HepG2 (cell line): ENCODE measurements at regions not wholly inside any gene's neighbourhood (a gene's known extent, or its start where the extent isn't known, plus 50 kb on each side); places are given as distances from the start of the nearest gene placed in this dataset.
A peak's percentile ranks its signal among the peaks of the same experiment; 100 is the strongest.

ENCODE experiments used
- HNRNPUL1 ChIP-seq: fragments of 200-400 bp; formaldehyde crosslinking; IDR thresholded peaks from 2 replicates; pipeline ENCODE4 v1.6.1; 2017; ENCODE audit warnings: low read depth, mild to moderate bottlenecking, low read length, moderate library complexity
- ISX ChIP-seq: sonication (generic); formaldehyde crosslinking; conservative IDR thresholded peaks from 2 replicates; pipeline ENCODE4 v1.5.0; 2020; ENCODE audit warnings: missing genetic modification reagents
- KAT8 ChIP-seq: IDR thresholded peaks from 2 replicates; pipeline ENCODE4 v1.6.1; 2016; ENCODE audit warnings: missing genetic modification reagents, missing compliant biosample characterization
- KLF11 ChIP-seq: IDR thresholded peaks from 2 replicates; pipeline ENCODE4 v1.6.1; 2016; ENCODE audit warnings: missing compliant biosample characterization
- NKX3-1 ChIP-seq: sonication (generic); formaldehyde crosslinking; IDR thresholded peaks from 2 replicates; pipeline ENCODE4 v1.5.0; 2020; ENCODE audit warnings: missing genetic modification reagents
- NONO ChIP-seq, 2 experiments: fragments of 450-650 bp in 1 of 2; sonication (generic) in 1 of 2; formaldehyde crosslinking in 1 of 2; IDR thresholded peaks in 1 of 2; conservative IDR thresholded peaks in 1 of 2; 2 replicates each; pipeline versions ENCODE4 v1.6.1 to v1.8.0; 2017 to 2022; ENCODE audit warnings: mild to moderate bottlenecking in 1 of 2, missing genetic modification reagents in 1 of 2, moderate library complexity in 1 of 2
- POGZ ChIP-seq: sonication (generic); formaldehyde crosslinking; IDR thresholded peaks from 2 replicates; pipeline ENCODE4 v1.4.0; 2020; ENCODE audit warnings: mild to moderate bottlenecking, missing genetic modification reagents
- XBP1 ChIP-seq: sonication (generic); formaldehyde crosslinking; IDR thresholded peaks from 2 replicates; pipeline ENCODE4 v1.5.0; 2020; ENCODE audit warnings: missing genetic modification reagents
- ZMYM3 ChIP-seq: sonication (generic); formaldehyde crosslinking; IDR thresholded peaks from 2 replicates; pipeline ENCODE4 v1.5.1; 2020; ENCODE audit warnings: mild to moderate bottlenecking, missing genetic modification reagents
- ZNF180 ChIP-seq: sonication (generic); formaldehyde crosslinking; IDR thresholded peaks from 2 replicates; pipeline ENCODE4 v1.4.0; 2020; ENCODE audit warnings: low read depth, missing genetic modification reagents, borderline replicate concordance
- ZNF205 ChIP-seq: IDR thresholded peaks from 2 replicates; pipeline ENCODE4 v1.6.1; 2018; ENCODE audit warnings: missing biosample characterization, missing genetic modification reagents
- ZNF264 ChIP-seq: sonication (generic); formaldehyde crosslinking; IDR thresholded peaks from 2 replicates; pipeline ENCODE4 v1.4.0; 2020; ENCODE audit warnings: missing genetic modification reagents
- ZNF329 ChIP-seq: sonication (generic); formaldehyde crosslinking; IDR thresholded peaks from 2 replicates; pipeline ENCODE4 v1.9.0; 2021; ENCODE audit warnings: low read depth, mild to moderate bottlenecking, missing genetic modification reagents
- ZNF572 ChIP-seq: sonication (generic); formaldehyde crosslinking; IDR thresholded peaks from 2 replicates; pipeline ENCODE4 v1.5.1; 2020; ENCODE audit warnings: mild to moderate bottlenecking, missing genetic modification reagents
- ZNF788 ChIP-seq: sonication (generic); formaldehyde crosslinking; IDR thresholded peaks from 2 replicates; pipeline ENCODE4 v1.5.0; 2020; ENCODE audit warnings: mild to moderate bottlenecking, missing genetic modification reagents, borderline replicate concordance
- ZNF816 ChIP-seq: sonication (generic); formaldehyde crosslinking; IDR thresholded peaks from 2 replicates; pipeline ENCODE4 v1.8.0; 2022; ENCODE audit warnings: missing genetic modification reagents, mild to moderate bottlenecking, borderline replicate concordance
- TF ChIP-seq, protein P1 (sequence below): sonication (generic); formaldehyde crosslinking; IDR thresholded peaks from 2 replicates; pipeline ENCODE4 v1.4.0; 2020; ENCODE audit warnings: mild to moderate bottlenecking, missing genetic modification reagents
- TF ChIP-seq, protein P2 (sequence below): IDR thresholded peaks from 2 replicates; pipeline ENCODE4 v1.6.1; 2018; ENCODE audit warnings: missing genetic modification reagents, mild to moderate bottlenecking, missing compliant biosample characterization
- TF ChIP-seq, protein P3 (sequence below): sonication (generic); formaldehyde crosslinking; IDR thresholded peaks from 2 replicates; pipeline ENCODE4 v1.4.0; 2020; ENCODE audit warnings: missing genetic modification reagents
- TF ChIP-seq, protein P4 (sequence below): IDR thresholded peaks from 2 replicates; pipeline ENCODE4 v1.6.1; 2012; ENCODE audit warnings: inconsistent platforms
- TF ChIP-seq, protein P5 (sequence below), 2 experiments: fragments of 450-650 bp in 1 of 2; sonication (generic) in 1 of 2; formaldehyde crosslinking; IDR thresholded peaks; 2 replicates each; pipeline versions ENCODE4 v1.5.0 to v1.8.0; 2020 to 2022; ENCODE audit warnings: mild to moderate bottlenecking in 1 of 2, missing genetic modification reagents in 1 of 2

DNA sequence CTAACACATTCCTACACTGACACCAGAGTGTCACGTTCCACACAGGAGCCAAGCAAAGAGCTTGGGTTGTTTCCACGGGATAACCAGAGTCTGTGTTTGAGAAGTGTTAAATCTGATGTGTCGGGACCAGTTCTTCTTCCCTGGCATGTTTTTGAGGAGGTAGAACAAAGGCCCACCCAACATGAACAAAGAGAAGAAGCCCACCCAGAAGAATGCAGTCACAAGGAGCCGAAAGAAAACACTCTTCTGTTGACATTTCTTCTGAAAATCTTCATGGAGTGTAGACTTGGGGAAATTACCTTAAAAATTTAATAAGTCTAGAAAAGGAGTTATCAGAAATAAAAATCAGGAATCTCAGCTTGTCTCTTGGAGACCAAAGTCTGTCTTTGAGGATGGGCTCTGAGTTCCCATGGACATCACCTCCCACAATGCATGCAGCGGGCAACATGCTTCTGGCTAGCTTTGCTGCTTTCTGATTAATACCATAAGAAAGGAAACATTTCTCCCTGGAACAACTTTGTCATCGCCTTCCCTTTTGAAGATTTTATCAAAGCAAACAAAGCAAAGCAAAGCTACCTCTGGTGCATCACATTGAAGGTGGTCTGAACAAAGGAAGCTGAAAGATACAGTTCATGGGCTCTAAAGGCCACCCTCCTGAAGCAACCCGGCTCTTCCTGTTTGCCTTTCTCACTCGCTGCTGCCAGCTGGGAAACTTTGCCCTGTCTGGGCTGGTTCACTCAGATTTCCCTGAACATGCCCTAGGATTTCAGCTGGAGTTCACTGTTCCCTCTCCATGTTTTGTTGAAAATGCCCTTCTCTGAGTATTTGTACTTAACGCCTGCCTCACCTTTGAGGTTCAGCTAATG lies 448.1 kb downstream of the KIF16B start (continued):
- TF ChIP-seq ZNF205: peak; percentile 62; the same call in 1 of the 2 replicates
- TF ChIP-seq, protein P1, sequence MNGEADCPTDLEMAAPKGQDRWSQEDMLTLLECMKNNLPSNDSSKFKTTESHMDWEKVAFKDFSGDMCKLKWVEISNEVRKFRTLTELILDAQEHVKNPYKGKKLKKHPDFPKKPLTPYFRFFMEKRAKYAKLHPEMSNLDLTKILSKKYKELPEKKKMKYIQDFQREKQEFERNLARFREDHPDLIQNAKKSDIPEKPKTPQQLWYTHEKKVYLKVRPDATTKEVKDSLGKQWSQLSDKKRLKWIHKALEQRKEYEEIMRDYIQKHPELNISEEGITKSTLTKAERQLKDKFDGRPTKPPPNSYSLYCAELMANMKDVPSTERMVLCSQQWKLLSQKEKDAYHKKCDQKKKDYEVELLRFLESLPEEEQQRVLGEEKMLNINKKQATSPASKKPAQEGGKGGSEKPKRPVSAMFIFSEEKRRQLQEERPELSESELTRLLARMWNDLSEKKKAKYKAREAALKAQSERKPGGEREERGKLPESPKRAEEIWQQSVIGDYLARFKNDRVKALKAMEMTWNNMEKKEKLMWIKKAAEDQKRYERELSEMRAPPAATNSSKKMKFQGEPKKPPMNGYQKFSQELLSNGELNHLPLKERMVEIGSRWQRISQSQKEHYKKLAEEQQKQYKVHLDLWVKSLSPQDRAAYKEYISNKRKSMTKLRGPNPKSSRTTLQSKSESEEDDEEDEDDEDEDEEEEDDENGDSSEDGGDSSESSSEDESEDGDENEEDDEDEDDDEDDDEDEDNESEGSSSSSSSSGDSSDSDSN (CRISPR knock-in tag): no peak
- TF ChIP-seq NKX3-1 (CRISPR knock-in tag): 0 out of 2 replicates have a peak, but pooled peaks have one; percentile 38
- TF ChIP-seq ISX (CRISPR knock-in tag): no peak
- TF ChIP-seq, protein P2, sequence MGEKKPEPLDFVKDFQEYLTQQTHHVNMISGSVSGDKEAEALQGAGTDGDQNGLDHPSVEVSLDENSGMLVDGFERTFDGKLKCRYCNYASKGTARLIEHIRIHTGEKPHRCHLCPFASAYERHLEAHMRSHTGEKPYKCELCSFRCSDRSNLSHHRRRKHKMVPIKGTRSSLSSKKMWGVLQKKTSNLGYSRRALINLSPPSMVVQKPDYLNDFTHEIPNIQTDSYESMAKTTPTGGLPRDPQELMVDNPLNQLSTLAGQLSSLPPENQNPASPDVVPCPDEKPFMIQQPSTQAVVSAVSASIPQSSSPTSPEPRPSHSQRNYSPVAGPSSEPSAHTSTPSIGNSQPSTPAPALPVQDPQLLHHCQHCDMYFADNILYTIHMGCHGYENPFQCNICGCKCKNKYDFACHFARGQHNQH: peak; percentile 80
- no peak for TF ChIP-seq NONO (IDR thresholded peaks at IDR 0.05)
- no peak for TF ChIP-seq NONO (CRISPR knock-in tag; conservative IDR thresholded peaks at IDR 0.05)
- TF ChIP-seq KAT8 (CRISPR knock-in tag): no peak
- TF ChIP-seq, protein P3, sequence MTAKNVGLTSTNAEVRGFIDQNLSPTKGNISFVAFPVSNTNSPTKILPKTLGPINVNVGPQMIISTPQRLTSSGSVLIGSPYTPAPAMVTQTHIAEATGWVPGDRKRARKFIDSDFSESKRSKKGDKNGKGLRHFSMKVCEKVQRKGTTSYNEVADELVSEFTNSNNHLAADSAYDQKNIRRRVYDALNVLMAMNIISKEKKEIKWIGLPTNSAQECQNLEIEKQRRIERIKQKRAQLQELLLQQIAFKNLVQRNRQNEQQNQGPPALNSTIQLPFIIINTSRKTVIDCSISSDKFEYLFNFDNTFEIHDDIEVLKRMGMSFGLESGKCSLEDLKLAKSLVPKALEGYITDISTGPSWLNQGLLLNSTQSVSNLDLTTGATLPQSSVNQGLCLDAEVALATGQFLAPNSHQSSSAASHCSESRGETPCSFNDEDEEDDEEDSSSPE (CRISPR knock-in tag): no peak
- TF ChIP-seq POGZ (CRISPR knock-in tag): peak; percentile 71; the same call in 1 of the 2 replicates
- no peak for TF ChIP-seq ZNF329 (CRISPR knock-in tag)
- no peak for TF ChIP-seq ZNF264 (CRISPR knock-in tag)
- TF ChIP-seq, protein P4, sequence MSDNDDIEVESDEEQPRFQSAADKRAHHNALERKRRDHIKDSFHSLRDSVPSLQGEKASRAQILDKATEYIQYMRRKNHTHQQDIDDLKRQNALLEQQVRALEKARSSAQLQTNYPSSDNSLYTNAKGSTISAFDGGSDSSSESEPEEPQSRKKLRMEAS: no peak
- TF ChIP-seq ZMYM3: peak; percentile 34; the same call in 1 of the 2 replicates
- TF ChIP-seq ZNF572: no peak
- no peak for TF ChIP-seq ZNF816 (CRISPR knock-in tag)
- TF ChIP-seq, protein P5, sequence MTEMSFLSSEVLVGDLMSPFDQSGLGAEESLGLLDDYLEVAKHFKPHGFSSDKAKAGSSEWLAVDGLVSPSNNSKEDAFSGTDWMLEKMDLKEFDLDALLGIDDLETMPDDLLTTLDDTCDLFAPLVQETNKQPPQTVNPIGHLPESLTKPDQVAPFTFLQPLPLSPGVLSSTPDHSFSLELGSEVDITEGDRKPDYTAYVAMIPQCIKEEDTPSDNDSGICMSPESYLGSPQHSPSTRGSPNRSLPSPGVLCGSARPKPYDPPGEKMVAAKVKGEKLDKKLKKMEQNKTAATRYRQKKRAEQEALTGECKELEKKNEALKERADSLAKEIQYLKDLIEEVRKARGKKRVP (CRISPR knock-in tag; IDR thresholded peaks at IDR 0.05): no peak
- TF ChIP-seq KLF11: no peak
- no peak for TF ChIP-seq HNRNPUL1
- TF ChIP-seq ZNF788 (CRISPR knock-in tag): no peak
- TF ChIP-seq ZNF180 (CRISPR knock-in tag): no peak
- no peak for TF ChIP-seq XBP1
